ENCODE measurements at regions not wholly inside any gene's neighbourhood (a gene's known extent, or its start where the extent isn't known, plus 50 kb on each side); places are given as distances from the start of the nearest gene placed in this dataset.
"Not testable (repeated sequence)": the region's sequence is repeated elsewhere in the genome, so short reads cannot be mapped to it uniquely, and the experiment has no call there.

DNA sequence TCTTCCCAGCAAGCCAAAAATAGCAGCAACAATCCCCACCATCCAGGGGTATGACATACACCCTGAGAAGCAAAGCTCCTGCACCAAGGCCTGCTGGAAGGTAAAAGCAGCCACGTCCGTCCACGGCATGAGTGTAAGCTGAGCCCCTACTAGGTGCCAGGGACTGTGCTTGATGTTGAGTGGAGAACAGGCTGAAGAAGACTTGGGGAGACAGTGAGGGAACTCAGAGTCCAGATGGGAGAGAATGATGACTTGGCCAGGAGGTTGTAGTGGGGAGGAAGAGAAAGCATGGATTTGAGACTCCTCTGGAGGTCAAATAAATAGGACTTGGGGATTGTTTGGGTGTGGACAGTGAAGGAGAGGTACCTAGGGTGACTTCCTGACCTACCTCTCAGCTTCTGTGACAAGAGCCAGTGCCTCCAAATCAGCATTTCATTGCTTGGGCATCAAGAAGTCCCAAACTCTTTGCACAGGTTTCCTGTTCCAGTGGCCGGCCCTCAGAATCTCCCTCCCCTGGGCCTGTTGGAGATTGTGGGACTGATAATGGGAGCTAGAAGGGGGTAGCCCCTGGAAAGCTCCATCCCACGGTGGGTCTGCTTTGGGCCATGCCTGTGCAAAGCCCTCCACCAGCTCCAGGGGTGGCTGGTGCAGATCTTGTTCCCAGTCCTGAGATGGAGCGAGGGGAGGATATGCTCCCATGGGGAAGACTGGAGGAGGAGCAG lies 58.3 kb upstream of the ADAMTS2 start:
- no peak for ATAC-seq
- no peak for TF ChIP-seq CSDC2 (CRISPR knock-in tag; IDR thresholded peaks at IDR 0.05)
- no peak for TF ChIP-seq GLIS3 (CRISPR knock-in tag; IDR thresholded peaks at IDR 0.05)
- no peak for TF ChIP-seq POU6F1 (CRISPR knock-in tag; IDR thresholded peaks at IDR 0.05; ENCODE audit: borderline replicate concordance, low read depth)
- TF ChIP-seq, protein P1, sequence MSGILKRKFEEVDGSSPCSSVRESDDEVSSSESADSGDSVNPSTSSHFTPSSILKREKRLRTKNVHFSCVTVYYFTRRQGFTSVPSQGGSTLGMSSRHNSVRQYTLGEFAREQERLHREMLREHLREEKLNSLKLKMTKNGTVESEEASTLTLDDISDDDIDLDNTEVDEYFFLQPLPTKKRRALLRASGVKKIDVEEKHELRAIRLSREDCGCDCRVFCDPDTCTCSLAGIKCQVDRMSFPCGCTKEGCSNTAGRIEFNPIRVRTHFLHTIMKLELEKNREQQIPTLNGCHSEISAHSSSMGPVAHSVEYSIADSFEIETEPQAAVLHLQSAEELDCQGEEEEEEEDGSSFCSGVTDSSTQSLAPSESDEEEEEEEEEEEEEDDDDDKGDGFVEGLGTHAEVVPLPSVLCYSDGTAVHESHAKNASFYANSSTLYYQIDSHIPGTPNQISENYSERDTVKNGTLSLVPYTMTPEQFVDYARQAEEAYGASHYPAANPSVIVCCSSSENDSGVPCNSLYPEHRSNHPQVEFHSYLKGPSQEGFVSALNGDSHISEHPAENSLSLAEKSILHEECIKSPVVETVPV (CRISPR knock-in tag; IDR thresholded peaks at IDR 0.05) = no peak
- TF ChIP-seq ZNF8 (CRISPR knock-in tag; IDR thresholded peaks at IDR 0.05) = no peak
- TF ChIP-seq OSR1 (CRISPR knock-in tag; IDR thresholded peaks at IDR 0.05) = no peak
- no peak for TF ChIP-seq ISL1 (CRISPR knock-in tag; IDR thresholded peaks at IDR 0.05)
- no peak for TF ChIP-seq ZNF70 (CRISPR knock-in tag; IDR thresholded peaks at IDR 0.05)
- no peak for TF ChIP-seq TSHZ2 (CRISPR knock-in tag; IDR thresholded peaks at IDR 0.05)
- no peak for TF ChIP-seq ZFP30 (CRISPR knock-in tag; IDR thresholded peaks at IDR 0.05)

- ATAC-seq = not testable (repeated sequence)
These were observed 55.2 kb upstream of the ADAMTS2 start for GRCh38 chr5:179400435-179400834.

DNA sequence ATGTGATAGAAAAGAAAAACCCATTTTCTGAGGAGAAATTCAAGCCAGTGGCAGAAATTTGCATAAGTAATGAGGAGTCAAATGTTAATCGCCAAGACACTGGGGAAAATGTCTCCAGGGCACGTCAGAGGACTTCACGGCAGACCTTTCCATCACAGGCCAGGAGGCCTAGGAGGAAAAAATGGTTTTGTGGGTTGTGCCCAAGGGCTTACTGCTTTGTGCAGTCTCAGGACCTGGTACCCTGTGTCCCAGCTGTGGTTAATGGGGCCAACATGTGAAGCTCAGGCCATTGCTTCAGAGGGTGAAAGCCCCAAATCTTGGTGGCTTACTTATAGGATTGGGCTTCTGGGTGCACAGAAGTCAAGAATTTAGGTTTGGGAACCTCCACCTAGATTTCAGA lies 54.8 kb upstream of the ADAMTS2 start:
- no peak for ATAC-seq
- TF ChIP-seq TOX (CRISPR knock-in tag; IDR thresholded peaks at IDR 0.05; ENCODE audit: borderline replicate concordance) (no peak), TCF4 (CRISPR knock-in tag; IDR thresholded peaks at IDR 0.05; ENCODE audit: borderline replicate concordance) (no peak), ISL1 (CRISPR knock-in tag; IDR thresholded peaks at IDR 0.05) (no peak), ZNF70 (CRISPR knock-in tag; IDR thresholded peaks at IDR 0.05) (no peak), PPARA (CRISPR knock-in tag; IDR thresholded peaks at IDR 0.05; ENCODE audit: borderline replicate concordance) (no peak), ZNF8 (CRISPR knock-in tag; IDR thresholded peaks at IDR 0.05) (no peak), BACH2 (CRISPR knock-in tag; IDR thresholded peaks at IDR 0.05; ENCODE audit: borderline replicate concordance) (no peak), ARNTL (CRISPR knock-in tag; IDR thresholded peaks at IDR 0.05; ENCODE audit: borderline replicate concordance, low read depth) (no peak), CSDC2 (CRISPR knock-in tag; IDR thresholded peaks at IDR 0.05) (no peak), ZNF565 (CRISPR knock-in tag; conservative IDR thresholded peaks at IDR 0.05; ENCODE audit: low read depth) (no peak), ESRRG (CRISPR knock-in tag; IDR thresholded peaks at IDR 0.05) (no peak), OSR1 (CRISPR knock-in tag; IDR thresholded peaks at IDR 0.05) (no peak)

GRCh38 chr5:179399327-179399726 lies 54.1 kb upstream of the ADAMTS2 start:
- not testable (repeated sequence) for ATAC-seq

- ATAC-seq = no peak
- TF ChIP-seq ESRRG (CRISPR knock-in tag; IDR thresholded peaks at IDR 0.05) = no peak
- TF ChIP-seq, protein P1 (CRISPR knock-in tag; IDR thresholded peaks at IDR 0.05) = no peak
- TF ChIP-seq ISL1 (CRISPR knock-in tag; IDR thresholded peaks at IDR 0.05) = no peak
- TF ChIP-seq RARB (CRISPR knock-in tag; IDR thresholded peaks at IDR 0.05) = no peak
- TF ChIP-seq ZC3H10 (CRISPR knock-in tag; IDR thresholded peaks at IDR 0.05) = no peak
- no peak for TF ChIP-seq ARNTL (CRISPR knock-in tag; IDR thresholded peaks at IDR 0.05; ENCODE audit: borderline replicate concordance, low read depth)
- no peak for TF ChIP-seq CREB5 (CRISPR knock-in tag; IDR thresholded peaks at IDR 0.05; ENCODE audit: low read depth)
- no peak for TF ChIP-seq PATZ1 (CRISPR knock-in tag; IDR thresholded peaks at IDR 0.05; ENCODE audit: borderline replicate concordance)
- TF ChIP-seq ZFP3 (CRISPR knock-in tag; IDR thresholded peaks at IDR 0.05) = no peak
- no peak for TF ChIP-seq ZNF70 (CRISPR knock-in tag; IDR thresholded peaks at IDR 0.05)
- TF ChIP-seq PPARA (CRISPR knock-in tag; IDR thresholded peaks at IDR 0.05; ENCODE audit: borderline replicate concordance) = no peak
- no peak for TF ChIP-seq SNAI2 (CRISPR knock-in tag; IDR thresholded peaks at IDR 0.05)
- TF ChIP-seq BACH2 (CRISPR knock-in tag; IDR thresholded peaks at IDR 0.05; ENCODE audit: borderline replicate concordance) = no peak
- TF ChIP-seq ZFP30 (CRISPR knock-in tag; IDR thresholded peaks at IDR 0.05) = no peak
- no peak for TF ChIP-seq GLIS3 (CRISPR knock-in tag; IDR thresholded peaks at IDR 0.05)
These were observed 52.3 kb upstream of the ADAMTS2 start for GRCh38 chr5:179397516-179397915.

All from SK-N-SH treated with all-trans-retinoic acid at 6 μM for 48 hours (cell line).